Astrocyte (in vitro differentiated cells and primary cell): ENCODE measurements at regions not wholly inside any gene's neighbourhood (a gene's known extent, or its start where the extent isn't known, plus 50 kb on each side); places are given as distances from the start of the nearest gene placed in this dataset.

ENCODE experiments used
- DNase-seq: peaks from one replicate; pipeline ENCODE4 v3.0.0-alpha.2; 2010; ENCODE audit warnings: low read depth
- FAIRE-seq: peaks from 2 replicates; lab custom pipeline; 2011; peaks lifted over from hg19 to GRCh38; lab: Jason Lieb, UNC
- H2AFZ ChIP-seq: 2 replicates; pipeline ENCODE4 v1.6.0; 2012; ENCODE audit warnings: low read depth, low read length, inconsistent platforms
- H3K27ac ChIP-seq: 2 replicates; pipeline ENCODE4 v1.5.1; 2011; ENCODE audit warnings: low read depth, low read length, inconsistent platforms
- H3K27me3 ChIP-seq: 2 replicates; pipeline ENCODE4 v1.6.0; 2011; ENCODE audit warnings: low read length, inconsistent platforms; ENCODE audit not compliant: insufficient read depth
- H3K36me3 ChIP-seq: 2 replicates; pipeline ENCODE4 v1.5.1; 2011; ENCODE audit warnings: low read length, inconsistent platforms; ENCODE audit not compliant: insufficient read depth
- H3K4me1 ChIP-seq: 2 replicates; pipeline ENCODE4 v1.5.1; 2011; ENCODE audit warnings: low read length, inconsistent platforms; ENCODE audit not compliant: insufficient read depth
- H3K4me2 ChIP-seq: 2 replicates; pipeline ENCODE4 v1.6.0; 2012; ENCODE audit warnings: low read length, inconsistent platforms
- H3K4me3 ChIP-seq: 2 replicates; pipeline ENCODE4 v1.5.1; 2011; ENCODE audit warnings: low read depth, mild to moderate bottlenecking, low read length, inconsistent platforms; ENCODE audit not compliant: insufficient read depth
- H3K79me2 ChIP-seq: 2 replicates; pipeline ENCODE4 v1.6.0; 2012; ENCODE audit warnings: mild to moderate bottlenecking, low read length, inconsistent platforms; ENCODE audit not compliant: insufficient read depth
- H3K9ac ChIP-seq: 2 replicates; pipeline ENCODE4 v1.6.0; 2012; ENCODE audit warnings: mild to moderate bottlenecking, low read length, inconsistent platforms
- H3K9me3 ChIP-seq: 2 replicates; pipeline ENCODE4 v1.5.1; 2012; ENCODE audit warnings: low read depth, mild to moderate bottlenecking, low read length, inconsistent platforms; ENCODE audit not compliant: insufficient read depth
- H4K20me1 ChIP-seq: 2 replicates; pipeline ENCODE4 v1.6.0; 2012; ENCODE audit warnings: low read length, inconsistent platforms; ENCODE audit not compliant: insufficient read depth
- H3K27ac Mint-ChIP-seq: one replicate; pipeline ENCODE4 v1.8.0; 2021; ENCODE audit warnings: mild to moderate bottlenecking, mixed read lengths; ENCODE audit not compliant: unreplicated experiment
- H3K27me3 Mint-ChIP-seq: one replicate; pipeline ENCODE4 v1.8.0; 2021; ENCODE audit warnings: low read depth, mixed read lengths; ENCODE audit not compliant: unreplicated experiment
- H3K36me3 Mint-ChIP-seq: one replicate; pipeline ENCODE4 v1.8.0; 2021; ENCODE audit warnings: low read depth, mixed read lengths; ENCODE audit not compliant: unreplicated experiment
- H3K4me1 Mint-ChIP-seq: one replicate; pipeline ENCODE4 v1.8.0; 2021; ENCODE audit warnings: low read depth, mixed read lengths; ENCODE audit not compliant: unreplicated experiment
- H3K4me3 Mint-ChIP-seq: one replicate; pipeline ENCODE4 v1.8.0; 2021; ENCODE audit warnings: mild to moderate bottlenecking, moderate library complexity, mixed read lengths; ENCODE audit not compliant: unreplicated experiment
- H3K9me3 Mint-ChIP-seq: one replicate; pipeline ENCODE4 v1.8.0; 2021; ENCODE audit warnings: mild to moderate bottlenecking, mixed read lengths; ENCODE audit not compliant: unreplicated experiment
- EZH2 ChIP-seq: IDR thresholded peaks from 2 replicates; pipeline ENCODE4 v1.6.1; 2012; ENCODE audit warnings: mild to moderate bottlenecking, low read length, inconsistent platforms; ENCODE audit not compliant: insufficient read depth
- TF ChIP-seq, protein P1 (sequence below): IDR thresholded peaks from 2 replicates; pipeline ENCODE4 v1.5.1; 2011; ENCODE audit warnings: low read depth, mild to moderate bottlenecking, inconsistent platforms, low read length, moderate library complexity; ENCODE audit not compliant: insufficient read depth

DNA sequence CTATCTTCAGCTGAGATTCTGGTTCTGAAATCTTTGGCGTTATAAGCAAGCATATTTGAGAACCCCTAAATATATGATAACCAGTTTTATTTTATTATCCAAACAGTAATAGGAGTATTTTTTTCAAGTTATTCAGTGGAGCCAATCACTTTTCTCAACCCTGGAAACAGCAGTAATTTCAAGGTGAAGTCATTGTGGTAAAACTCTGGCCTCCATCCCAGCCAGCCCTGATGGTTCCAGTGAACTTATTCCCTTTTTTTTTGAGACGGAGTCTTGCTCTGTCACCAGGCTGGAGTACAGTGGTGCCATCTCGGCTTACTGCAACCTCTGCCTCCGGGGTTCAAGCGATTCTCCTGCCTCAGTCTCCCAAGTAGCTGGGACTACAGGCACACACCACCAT lies 545.4 kb upstream of the IL12A start:
- no peak overlapping the region for H2AFZ ChIP-seq
- H3K4me1 Mint-ChIP-seq, result no peaks in the 10 kb centered on the region
- H3K9me3 Mint-ChIP-seq, result peaks cover 7% of the 10 kb centered on the region
- H4K20me1 ChIP-seq, result no peaks in the 10 kb centered on the region
- peak; percentile 78 for DNase-seq
- no peaks in the 10 kb centered on the region for H3K79me2 ChIP-seq
- no peaks in the 10 kb centered on the region for H3K4me1 ChIP-seq
- no peak overlapping the region for H3K27ac Mint-ChIP-seq
- no peaks in the 10 kb centered on the region for H3K9me3 ChIP-seq
- no peak overlapping the region for H3K4me3 ChIP-seq
- no peaks in the 10 kb centered on the region for H3K36me3 ChIP-seq
- no peak overlapping the region for H3K9ac ChIP-seq
- no peak overlapping the region for H3K27ac ChIP-seq
- H3K4me2 ChIP-seq, result no peak overlapping the region
- no peak overlapping the region for H3K4me3 Mint-ChIP-seq
- no peaks in the 10 kb centered on the region for H3K36me3 Mint-ChIP-seq
- TF ChIP-seq, protein P1, sequence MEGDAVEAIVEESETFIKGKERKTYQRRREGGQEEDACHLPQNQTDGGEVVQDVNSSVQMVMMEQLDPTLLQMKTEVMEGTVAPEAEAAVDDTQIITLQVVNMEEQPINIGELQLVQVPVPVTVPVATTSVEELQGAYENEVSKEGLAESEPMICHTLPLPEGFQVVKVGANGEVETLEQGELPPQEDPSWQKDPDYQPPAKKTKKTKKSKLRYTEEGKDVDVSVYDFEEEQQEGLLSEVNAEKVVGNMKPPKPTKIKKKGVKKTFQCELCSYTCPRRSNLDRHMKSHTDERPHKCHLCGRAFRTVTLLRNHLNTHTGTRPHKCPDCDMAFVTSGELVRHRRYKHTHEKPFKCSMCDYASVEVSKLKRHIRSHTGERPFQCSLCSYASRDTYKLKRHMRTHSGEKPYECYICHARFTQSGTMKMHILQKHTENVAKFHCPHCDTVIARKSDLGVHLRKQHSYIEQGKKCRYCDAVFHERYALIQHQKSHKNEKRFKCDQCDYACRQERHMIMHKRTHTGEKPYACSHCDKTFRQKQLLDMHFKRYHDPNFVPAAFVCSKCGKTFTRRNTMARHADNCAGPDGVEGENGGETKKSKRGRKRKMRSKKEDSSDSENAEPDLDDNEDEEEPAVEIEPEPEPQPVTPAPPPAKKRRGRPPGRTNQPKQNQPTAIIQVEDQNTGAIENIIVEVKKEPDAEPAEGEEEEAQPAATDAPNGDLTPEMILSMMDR, result no peak
- no peak for TF ChIP-seq EZH2
- H3K27me3 Mint-ChIP-seq, result no peaks in the 10 kb centered on the region
- no peak for FAIRE-seq
- no peaks in the 10 kb centered on the region for H3K27me3 ChIP-seq

DNA sequence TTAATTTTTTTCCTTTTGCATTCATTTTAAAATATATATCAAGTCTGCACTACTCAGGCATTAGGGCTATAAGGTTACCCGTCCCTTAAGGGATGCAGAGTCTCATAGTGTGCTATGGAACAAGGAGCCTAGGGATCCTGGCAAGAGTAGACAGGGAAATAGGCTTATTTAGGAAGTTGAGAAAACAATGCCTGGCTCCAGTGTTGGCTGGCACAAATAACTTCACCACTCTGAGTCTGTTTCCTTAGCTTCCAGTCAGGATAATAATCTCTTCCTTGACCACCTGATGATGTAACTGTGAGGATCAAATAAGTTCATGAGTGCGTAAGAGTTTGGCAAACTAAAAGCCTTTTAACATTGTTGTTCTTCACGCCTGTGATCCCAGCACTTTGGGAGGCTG lies 540.8 kb upstream of the IL12A start:
- no peaks in the 10 kb centered on the region for H3K4me1 ChIP-seq
- Mint-ChIP-seq H3K4me1 (no peaks in the 10 kb centered on the region), H3K4me3 (no peak overlapping the region), H3K36me3 (no peaks in the 10 kb centered on the region), H3K27me3 (no peaks in the 10 kb centered on the region), H3K9me3 (peaks cover 5% of the 10 kb centered on the region), H3K27ac (no peak overlapping the region)
- H3K4me3 ChIP-seq, result no peak overlapping the region
- no peaks in the 10 kb centered on the region for H3K79me2 ChIP-seq
- H2AFZ ChIP-seq, result no peak overlapping the region
- H3K27ac ChIP-seq, result no peak overlapping the region
- H3K9me3 ChIP-seq, result no peaks in the 10 kb centered on the region
- TF ChIP-seq EZH2, result no peak
- TF ChIP-seq, protein P1, result no peak
- no peaks in the 10 kb centered on the region for H3K27me3 ChIP-seq
- no peak for DNase-seq
- H4K20me1 ChIP-seq, result no peaks in the 10 kb centered on the region
- no peak for FAIRE-seq
- H3K9ac ChIP-seq, result no peak overlapping the region
- H3K36me3 ChIP-seq, result no peaks in the 10 kb centered on the region
- no peak overlapping the region for H3K4me2 ChIP-seq

DNA sequence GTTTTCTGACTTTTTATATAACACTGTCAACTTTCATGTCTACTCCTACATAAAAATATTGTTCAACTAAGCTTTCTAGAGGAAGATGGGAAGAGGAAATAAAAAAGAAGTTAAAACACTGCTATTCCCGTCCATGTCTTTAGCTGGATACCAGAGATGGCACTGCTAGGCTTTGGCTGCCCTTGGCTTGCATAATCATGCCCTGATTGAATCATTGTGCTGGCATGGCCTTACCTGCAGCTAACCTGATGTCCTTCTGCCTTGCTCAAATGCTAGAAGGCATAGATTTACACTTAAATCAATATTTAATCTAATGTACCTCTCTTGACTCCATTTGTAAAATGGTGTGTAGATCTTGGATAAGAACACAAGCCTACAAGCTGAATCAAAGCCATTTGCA lies 539.7 kb upstream of the IL12A start:
- Histone ChIP-seq H2AFZ (no peak overlapping the region), H3K9ac (no peak overlapping the region), H4K20me1 (no peaks in the 10 kb centered on the region), H3K9me3 (no peaks in the 10 kb centered on the region), H3K79me2 (no peaks in the 10 kb centered on the region), H3K4me3 (no peak overlapping the region), H3K27me3 (no peaks in the 10 kb centered on the region), H3K36me3 (no peaks in the 10 kb centered on the region), H3K4me1 (no peaks in the 10 kb centered on the region), H3K4me2 (no peak overlapping the region), H3K27ac (no peak overlapping the region)
- TF ChIP-seq, protein P1, result no peak
- no peak for TF ChIP-seq EZH2
- Mint-ChIP-seq H3K36me3 (no peaks in the 10 kb centered on the region), H3K4me1 (no peaks in the 10 kb centered on the region), H3K9me3 (peaks cover 5% of the 10 kb centered on the region), H3K27me3 (no peaks in the 10 kb centered on the region), H3K27ac (no peak overlapping the region), H3K4me3 (no peak overlapping the region)
- DNase-seq (no peak), FAIRE-seq (no peak)
